HG03095 (cell line): ENCODE measurements at regions not wholly inside any gene's neighbourhood (a gene's known extent, or its start where the extent isn't known, plus 50 kb on each side); places are given as distances from the start of the nearest gene placed in this dataset.

Experiments
- ATAC-seq: cut with Tn5 transposase; IDR thresholded peaks from one replicate; pipeline ENCODE4 v1.9.1; 2021; ENCODE audit warnings: moderate library complexity; ENCODE audit not compliant: unreplicated experiment

- no peak for ATAC-seq
Measured at GRCh38 chr14:73782623-73783022, 68.4 kb upstream of the PNMA1 start.

- no peak for ATAC-seq
Measured at GRCh38 chr14:73780896-73781295, 66.7 kb upstream of the PNMA1 start.

GRCh38 chr14:73780391-73780790 is 66.2 kb upstream of the PNMA1 start:
- no peak for ATAC-seq

DNA sequence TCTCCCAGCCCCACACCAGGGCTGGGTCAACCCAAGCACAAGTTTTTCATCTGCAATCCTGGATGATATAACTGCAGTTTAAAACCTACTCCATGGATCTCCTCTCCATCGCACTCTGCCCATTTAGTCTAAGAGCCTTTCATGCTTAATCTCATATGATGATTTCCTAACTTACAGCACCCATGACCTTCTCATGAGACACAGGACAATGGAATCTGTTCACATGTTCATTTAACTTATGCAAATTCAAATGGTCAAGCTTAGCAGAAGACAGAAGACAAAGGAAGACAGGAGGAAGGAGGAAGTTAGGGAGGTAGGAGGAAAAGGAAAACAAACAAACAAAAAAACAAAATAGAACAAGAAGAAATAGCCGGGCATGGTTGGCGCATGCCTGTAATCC is 64.6 kb upstream of the PNMA1 start:
- no peak for ATAC-seq

GRCh38 chr14:73777420-73777819 is 63.2 kb upstream of the PNMA1 start:
- no peak for ATAC-seq

DNA sequence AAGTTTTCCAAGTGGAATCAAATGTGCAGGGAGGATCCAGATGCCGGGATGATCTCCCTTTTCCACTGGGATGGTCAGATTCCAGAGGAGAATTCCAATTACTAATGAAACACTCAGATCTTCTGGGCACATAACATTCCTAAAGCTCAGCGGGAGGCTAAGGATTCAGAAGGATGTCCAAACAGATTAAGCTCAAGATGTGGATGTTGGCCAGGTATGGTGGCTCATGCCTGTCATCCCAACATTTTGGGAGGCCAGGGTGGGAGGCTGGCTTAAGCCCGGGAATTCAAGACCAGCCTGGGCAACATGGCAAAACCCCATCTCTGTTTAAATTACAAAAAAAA is 62.0 kb upstream of the PNMA1 start:
- ATAC-seq: no peak

- ATAC-seq: no peak
Measured at GRCh38 chr14:73775339-73776193, 61.4 kb upstream of the PNMA1 start.

DNA sequence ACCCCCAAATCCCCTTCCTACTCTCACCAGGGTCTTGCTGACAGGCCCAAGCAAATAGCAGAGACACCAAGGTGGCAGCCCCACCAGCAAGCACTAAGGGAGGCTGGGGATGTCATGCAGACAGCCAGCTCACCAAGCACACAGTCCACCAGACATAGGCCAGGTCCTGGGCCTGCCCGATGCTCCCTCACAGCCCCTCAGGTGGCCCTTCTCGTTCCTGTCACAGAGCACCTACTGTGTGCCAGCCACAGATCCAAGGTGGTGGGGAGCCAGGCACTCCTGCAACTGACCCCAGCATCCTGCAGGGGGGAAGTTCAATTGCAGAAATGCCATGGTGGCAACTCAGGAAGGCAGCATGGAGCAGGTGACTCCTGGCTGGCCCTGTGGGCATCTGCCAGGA is 60.5 kb upstream of the PNMA1 start:
- no peak for ATAC-seq

DNA sequence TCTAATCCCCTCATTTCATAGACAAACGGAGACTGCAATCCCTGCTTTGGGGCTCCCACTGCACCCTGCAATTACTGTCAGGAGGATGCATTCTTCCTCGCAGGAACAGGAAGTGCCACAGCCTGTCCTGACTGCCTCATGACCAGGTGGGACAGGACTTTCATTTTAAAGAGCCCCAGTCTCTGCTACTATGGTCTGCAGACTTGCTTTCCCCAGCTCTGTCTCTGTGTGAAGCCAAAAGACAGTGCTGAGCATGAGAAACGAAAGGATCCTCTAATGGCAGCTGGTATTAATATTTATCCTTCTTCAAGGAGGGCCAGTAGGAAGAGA is 60.0 kb upstream of the PNMA1 start:
- ATAC-seq: no peak

DNA sequence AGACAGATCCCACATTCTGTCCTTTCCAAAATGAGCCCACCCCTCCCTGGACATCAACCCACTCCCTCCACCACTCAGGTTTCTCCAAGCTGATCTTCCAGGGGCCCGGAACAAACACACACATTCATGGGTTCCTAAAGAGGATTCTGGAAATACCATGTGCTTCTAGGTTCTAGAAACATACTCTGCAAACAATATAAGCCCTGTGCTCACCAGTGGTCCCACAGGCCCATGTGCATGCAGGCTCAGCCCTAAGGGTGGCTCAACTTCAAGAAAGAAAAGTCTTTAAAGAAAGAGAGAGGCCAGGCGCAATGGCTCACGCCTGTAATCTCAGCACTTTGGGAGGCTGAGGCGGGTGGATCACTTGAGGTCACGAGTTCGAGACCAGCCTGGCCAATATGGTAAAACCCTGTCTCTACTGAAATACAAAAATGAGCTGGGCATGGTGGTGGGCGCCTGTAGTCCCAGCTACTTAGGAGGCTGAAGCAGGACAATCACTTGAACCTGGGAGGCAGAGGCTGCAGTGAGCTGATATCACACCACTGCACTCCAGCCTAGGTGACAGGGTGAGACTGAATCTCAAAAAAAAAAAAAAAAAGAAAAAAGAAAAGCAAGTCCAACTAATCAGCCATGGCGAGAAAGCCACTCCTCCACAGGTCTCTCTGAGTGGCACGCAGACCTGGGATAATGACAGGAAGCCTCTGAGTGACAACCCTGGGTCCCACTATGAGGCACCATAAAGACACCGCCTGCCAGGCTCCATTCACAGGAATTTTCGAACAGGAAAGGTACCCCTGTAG is 59.5 kb upstream of the PNMA1 start:
- no peak for ATAC-seq

DNA sequence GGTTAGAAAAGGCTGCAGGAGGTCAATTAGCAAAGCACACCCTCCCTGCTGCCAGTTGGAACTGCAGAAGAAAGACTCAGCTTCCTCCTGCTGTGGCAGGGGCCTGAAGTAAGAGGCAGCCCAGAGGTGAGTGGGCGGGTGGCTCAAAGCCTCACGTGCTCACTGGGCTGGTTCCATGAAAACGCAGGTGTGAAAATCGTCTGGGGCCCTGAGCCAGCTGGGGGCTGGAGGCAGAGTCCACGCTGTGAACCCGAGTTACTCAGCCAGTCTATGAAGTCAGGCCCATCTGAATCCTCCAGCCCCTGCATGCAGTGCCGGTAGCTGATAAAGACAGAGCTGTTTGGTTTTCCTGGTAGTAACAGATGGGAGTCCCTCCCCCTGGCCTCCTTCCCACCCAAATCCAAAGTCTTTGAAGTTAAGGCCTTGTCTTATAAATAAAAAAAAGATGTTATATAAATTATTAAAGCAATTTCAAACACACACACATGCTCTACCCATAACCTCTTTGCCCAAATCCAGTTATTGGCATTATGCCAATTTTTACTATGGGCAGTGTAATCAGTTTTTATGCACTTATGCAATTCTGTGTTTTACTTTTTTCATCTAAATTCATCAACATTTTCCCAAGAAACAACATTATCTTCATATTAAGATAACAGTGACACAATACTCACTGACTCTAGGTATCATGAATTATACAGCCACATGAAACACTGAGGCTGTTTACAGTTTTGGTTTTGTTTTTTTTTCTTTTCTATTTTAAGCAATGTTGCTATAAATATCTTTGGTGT is 57.9 kb upstream of the PNMA1 start:
- peak; percentile 39 for ATAC-seq

DNA sequence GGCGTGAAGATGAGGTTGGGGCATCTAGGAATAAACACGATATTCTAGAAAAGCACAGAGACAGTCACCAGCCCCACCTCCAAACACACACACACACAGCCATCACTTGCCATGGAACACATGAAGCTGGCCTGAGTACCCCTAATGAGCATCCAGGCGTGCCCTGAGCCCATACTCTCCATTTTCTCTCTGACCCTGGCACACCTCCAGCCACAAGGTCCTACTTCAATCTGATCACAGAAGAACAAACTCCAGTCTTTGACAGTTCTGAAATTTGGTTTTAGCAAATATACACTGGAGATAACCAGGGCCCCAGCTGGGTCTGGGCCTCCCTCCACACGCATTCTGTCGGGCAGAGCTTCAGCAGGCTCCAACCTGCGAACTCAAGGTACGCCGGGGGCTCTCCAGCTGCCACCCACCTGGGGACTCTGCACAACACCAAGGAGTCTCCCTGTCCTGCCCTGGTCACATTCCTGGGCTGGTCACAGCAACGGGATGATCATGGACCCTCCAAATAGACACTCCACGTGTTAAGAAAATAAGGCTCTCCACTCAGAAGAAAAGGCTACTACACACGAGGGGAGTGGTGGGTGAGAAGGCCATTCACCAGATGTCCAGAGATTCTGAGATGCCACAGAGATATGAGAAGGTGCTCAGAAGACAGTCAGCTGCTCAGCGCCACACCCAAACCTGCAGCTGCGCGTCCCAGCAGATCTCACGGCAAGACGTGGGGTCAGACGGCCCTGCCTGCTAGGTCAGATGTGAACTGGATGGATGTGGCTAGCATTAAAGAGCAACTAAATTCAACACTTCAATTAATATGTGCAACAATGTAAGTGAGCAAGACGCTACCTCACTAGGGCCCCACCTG is 57.0 kb upstream of the PNMA1 start:
- ATAC-seq: peak; percentile 12

GRCh38 chr14:73768107-73768506 is 53.9 kb upstream of the PNMA1 start:
- no peak for ATAC-seq

DNA sequence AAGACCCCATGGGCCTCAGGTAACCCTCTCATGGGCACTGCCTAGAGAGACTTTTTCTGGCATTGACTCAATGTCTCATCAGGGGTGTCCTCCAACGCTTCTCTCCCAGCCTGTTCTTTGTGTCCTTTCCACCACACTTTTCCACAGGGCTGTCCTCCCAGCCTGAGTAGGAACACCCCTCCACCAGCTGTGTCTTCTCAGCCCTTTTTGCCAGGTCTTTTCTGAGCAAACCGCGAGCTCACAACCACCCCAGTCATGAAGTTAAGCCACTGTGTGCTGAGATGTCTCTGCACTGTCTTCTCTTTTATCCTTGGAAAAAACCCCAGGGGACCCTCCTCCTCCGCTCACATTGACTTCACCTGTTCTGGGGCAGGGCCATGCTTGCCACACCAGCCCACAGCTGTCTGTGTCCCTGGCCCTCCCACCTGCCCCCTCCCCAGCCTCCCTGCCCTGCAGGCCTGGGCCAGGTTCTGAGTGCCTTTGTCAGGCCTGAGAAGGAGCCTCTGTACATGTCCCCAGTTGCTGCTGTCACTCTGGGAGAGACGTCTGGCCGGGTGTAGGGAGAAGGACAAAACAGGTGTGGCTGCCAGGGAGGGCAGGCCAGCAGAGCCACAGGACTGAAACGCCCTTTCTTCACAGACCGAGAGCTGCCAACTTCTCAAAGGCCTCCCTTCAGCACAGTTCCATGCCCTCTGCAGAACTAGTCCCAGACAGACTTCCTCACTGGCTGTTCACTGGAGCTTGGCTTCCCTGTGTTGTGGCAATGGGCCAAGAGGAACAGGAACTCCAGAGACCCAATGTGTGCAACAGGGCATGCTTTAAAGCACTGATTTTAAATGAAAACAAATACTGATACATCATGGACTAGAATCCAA is 50.5 kb upstream of the PNMA1 start:
- no peak for ATAC-seq
